ENCODE measurements at regions not wholly inside any gene's neighbourhood (a gene's known extent, or its start where the extent isn't known, plus 50 kb on each side); places are given as distances from the start of the nearest gene placed in this dataset.

- no peak for TF ChIP-seq BHLHE40 (IDR thresholded peaks at IDR 0.05; ENCODE audit: borderline replicate concordance)
- no peak for TF ChIP-seq ZNF384 (IDR thresholded peaks at IDR 0.05)
- TF ChIP-seq SUZ12 (IDR thresholded peaks at IDR 0.05) = no peak
- TF ChIP-seq FOXM1 (IDR thresholded peaks at IDR 0.05; ENCODE audit: borderline replicate concordance) = no peak
- TF ChIP-seq ELF4 (IDR thresholded peaks at IDR 0.05) = no peak
- TF ChIP-seq ARNT (IDR thresholded peaks at IDR 0.05) = no peak
- TF ChIP-seq FOXK2 (IDR thresholded peaks at IDR 0.05) = no peak
- TF ChIP-seq SP1 (IDR thresholded peaks at IDR 0.05) = no peak
- no peak for TF ChIP-seq TARDBP (IDR thresholded peaks at IDR 0.05)
- no peak for TF ChIP-seq FOXA1 (IDR thresholded peaks at IDR 0.05)
- no peak for TF ChIP-seq L3MBTL2 (conservative IDR thresholded peaks at IDR 0.05)
These were observed 171.8 kb upstream of the PIK3C3 start for GRCh38 chr18:41783065-41783818.

Data from HEK293T (cell line).